Mesothelial cell of epicardium (in vitro differentiated cells): ENCODE measurements at regions not wholly inside any gene's neighbourhood (a gene's known extent, or its start where the extent isn't known, plus 50 kb on each side); places are given as distances from the start of the nearest gene placed in this dataset.
A peak's percentile ranks its signal among the peaks of the same experiment; 100 is the strongest.

Experiments
- DNase-seq, 2 experiments: peaks; one replicate each; pipeline ENCODE4 v3.0.0; 2021; ENCODE audit warnings: low spot score in 2 of 2; ENCODE audit not compliant: unreplicated experiment in 2 of 2
- H3K27ac Mint-ChIP-seq: 2 replicates; pipeline ENCODE4 v1.8.0; 2021; ENCODE audit warnings: mixed read lengths
- H3K27me3 Mint-ChIP-seq: 2 replicates; pipeline ENCODE4 v1.8.0; 2021; ENCODE audit warnings: low read depth, mixed read lengths
- H3K36me3 Mint-ChIP-seq: 2 replicates; pipeline ENCODE4 v1.8.0; 2021; ENCODE audit warnings: mixed read lengths
- H3K4me1 Mint-ChIP-seq: 2 replicates; pipeline ENCODE4 v1.8.0; 2021; ENCODE audit warnings: mixed read lengths
- H3K4me3 Mint-ChIP-seq: 2 replicates; pipeline ENCODE4 v1.8.0; 2021; ENCODE audit warnings: mild to moderate bottlenecking, moderate library complexity, mixed read lengths
- H3K9me3 Mint-ChIP-seq: 2 replicates; pipeline ENCODE4 v1.8.0; 2021; ENCODE audit warnings: mixed read lengths
- TF ChIP-seq, protein P1 (sequence below): fragments of 200-600 bp; sonication (generic); IDR thresholded peaks from one replicate; pipeline ENCODE4 v1.5.0; 2021; ENCODE audit warnings: antibody characterized with exemption; ENCODE audit not compliant: unreplicated experiment

DNA sequence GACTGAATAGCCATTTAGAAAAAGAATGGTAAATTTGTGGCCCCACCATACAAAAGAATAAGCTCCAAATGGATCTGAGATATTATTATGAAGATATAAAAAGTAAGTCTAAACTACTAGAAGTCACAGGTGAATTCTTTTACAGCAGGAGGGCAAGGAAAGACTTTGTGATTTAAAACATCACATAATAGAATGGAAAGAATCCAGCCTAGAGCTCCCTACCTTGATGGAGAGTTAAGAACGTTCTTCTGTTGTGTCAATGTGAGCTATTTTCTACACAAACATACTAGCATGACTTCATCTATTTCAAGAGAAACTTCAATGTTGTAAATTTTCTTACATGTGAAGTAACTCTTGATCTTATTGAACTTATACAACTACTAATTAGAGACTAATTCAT lies 100.0 kb upstream of the NRSN1 start:
- no peak for DNase-seq
- H3K27me3 Mint-ChIP-seq = peaks cover 16% of the 10 kb centered on the region
- peaks cover 27% of the 10 kb centered on the region for H3K9me3 Mint-ChIP-seq
- H3K4me1 Mint-ChIP-seq = no peaks in the 10 kb centered on the region
- TF ChIP-seq, protein P1, sequence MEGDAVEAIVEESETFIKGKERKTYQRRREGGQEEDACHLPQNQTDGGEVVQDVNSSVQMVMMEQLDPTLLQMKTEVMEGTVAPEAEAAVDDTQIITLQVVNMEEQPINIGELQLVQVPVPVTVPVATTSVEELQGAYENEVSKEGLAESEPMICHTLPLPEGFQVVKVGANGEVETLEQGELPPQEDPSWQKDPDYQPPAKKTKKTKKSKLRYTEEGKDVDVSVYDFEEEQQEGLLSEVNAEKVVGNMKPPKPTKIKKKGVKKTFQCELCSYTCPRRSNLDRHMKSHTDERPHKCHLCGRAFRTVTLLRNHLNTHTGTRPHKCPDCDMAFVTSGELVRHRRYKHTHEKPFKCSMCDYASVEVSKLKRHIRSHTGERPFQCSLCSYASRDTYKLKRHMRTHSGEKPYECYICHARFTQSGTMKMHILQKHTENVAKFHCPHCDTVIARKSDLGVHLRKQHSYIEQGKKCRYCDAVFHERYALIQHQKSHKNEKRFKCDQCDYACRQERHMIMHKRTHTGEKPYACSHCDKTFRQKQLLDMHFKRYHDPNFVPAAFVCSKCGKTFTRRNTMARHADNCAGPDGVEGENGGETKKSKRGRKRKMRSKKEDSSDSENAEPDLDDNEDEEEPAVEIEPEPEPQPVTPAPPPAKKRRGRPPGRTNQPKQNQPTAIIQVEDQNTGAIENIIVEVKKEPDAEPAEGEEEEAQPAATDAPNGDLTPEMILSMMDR = no peak
- no peak overlapping the region for H3K27ac Mint-ChIP-seq
- peaks cover 2% of the 10 kb centered on the region for H3K36me3 Mint-ChIP-seq
- H3K4me3 Mint-ChIP-seq = no peak overlapping the region

DNA sequence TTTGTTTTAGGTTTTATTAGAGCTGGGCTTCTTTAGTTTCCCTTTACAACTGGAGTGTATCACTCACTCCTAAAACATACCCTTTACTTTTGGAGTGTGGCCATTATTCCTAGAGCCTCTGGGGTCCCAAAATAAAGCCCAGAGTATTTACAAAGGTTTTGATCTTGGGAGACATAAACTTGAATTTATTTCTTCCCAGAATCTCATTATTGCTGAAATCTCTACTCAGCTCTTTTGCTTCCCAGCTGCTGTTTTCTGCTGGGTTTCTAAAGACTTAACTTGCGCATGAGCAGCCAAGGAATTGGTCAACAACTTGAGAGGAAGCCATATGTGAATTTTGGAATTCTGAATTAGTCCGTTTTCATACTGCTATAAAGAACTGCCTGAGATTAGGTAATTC lies 94.5 kb upstream of the NRSN1 start:
- Mint-ChIP-seq H3K27me3 (no peaks in the 10 kb centered on the region), H3K9me3 (peaks cover 34% of the 10 kb centered on the region), H3K4me1 (peaks cover 11% of the 10 kb centered on the region), H3K36me3 (no peaks in the 10 kb centered on the region), H3K4me3 (no peak overlapping the region), H3K27ac (no peak overlapping the region)
- TF ChIP-seq, protein P1 = no peak
- no peak for DNase-seq

DNA sequence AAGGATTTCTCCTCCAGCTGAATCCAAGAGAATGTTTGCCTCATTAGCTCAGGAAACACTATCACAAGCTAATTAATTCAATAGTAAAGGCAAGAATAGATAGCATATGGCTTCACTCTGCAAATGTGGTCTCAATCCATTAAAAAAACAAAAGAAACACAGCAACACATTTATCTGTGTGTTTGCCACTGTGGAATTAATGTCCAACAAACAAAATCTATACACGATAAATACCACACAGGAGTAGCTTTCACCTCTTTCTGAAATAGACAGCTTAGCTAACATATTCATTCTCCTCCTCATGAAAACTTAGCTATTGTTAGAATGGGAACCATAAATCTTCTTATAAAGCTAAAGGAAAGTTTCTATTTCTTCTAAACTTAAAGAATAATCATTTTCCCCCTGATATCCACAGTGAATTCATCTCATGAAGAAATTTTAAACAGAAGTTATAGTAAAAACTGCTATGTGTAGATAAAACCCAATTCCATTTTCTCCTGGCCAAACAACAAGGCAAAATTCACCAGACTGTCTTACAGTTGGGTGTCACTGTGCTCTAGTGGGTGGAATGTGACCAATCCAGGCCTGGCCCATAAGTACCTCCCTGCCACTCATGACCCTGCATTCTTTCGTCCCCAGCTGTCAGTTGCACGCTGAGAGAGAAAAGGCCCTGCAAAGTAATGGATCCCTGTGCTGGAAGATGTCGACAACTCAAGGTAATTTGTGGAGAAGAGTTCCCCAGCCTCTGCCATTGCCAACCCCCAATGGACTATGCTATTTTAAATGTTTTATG lies 92.9 kb upstream of the NRSN1 start:
- Mint-ChIP-seq H3K27ac (no peak overlapping the region), H3K4me1 (peaks cover 11% of the 10 kb centered on the region), H3K9me3 (peaks cover 41% of the 10 kb centered on the region), H3K36me3 (peaks cover 4% of the 10 kb centered on the region), H3K4me3 (no peak overlapping the region), H3K27me3 (no peaks in the 10 kb centered on the region)
- no peak for DNase-seq
- TF ChIP-seq, protein P1 = no peak

DNA sequence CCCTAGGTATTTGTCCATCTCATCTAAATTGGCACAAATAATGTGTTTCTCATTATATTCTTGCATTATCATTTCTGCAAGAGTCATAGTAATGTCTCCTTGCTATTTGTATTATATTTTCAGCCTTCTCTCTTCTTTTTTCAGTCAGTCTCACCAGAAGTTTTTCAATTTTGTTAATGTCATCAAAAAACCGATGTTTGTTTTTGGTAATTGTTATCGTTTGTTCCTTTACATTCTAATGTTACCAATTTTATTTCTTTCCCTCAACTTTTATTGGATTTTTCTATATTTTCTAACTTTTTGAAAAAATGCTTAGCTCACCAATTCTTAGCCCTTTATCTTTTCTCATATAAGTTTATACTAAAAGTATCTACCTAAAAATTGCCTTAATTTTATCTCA lies 82.2 kb upstream of the NRSN1 start:
- Mint-ChIP-seq H3K4me1 (no peaks in the 10 kb centered on the region), H3K4me3 (no peak overlapping the region), H3K36me3 (peaks cover under 1% of the 10 kb centered on the region), H3K27ac (no peak overlapping the region), H3K27me3 (peaks cover 3% of the 10 kb centered on the region), H3K9me3 (peaks cover 30% of the 10 kb centered on the region)
- TF ChIP-seq, protein P1 = no peak
- DNase-seq = no peak

DNA sequence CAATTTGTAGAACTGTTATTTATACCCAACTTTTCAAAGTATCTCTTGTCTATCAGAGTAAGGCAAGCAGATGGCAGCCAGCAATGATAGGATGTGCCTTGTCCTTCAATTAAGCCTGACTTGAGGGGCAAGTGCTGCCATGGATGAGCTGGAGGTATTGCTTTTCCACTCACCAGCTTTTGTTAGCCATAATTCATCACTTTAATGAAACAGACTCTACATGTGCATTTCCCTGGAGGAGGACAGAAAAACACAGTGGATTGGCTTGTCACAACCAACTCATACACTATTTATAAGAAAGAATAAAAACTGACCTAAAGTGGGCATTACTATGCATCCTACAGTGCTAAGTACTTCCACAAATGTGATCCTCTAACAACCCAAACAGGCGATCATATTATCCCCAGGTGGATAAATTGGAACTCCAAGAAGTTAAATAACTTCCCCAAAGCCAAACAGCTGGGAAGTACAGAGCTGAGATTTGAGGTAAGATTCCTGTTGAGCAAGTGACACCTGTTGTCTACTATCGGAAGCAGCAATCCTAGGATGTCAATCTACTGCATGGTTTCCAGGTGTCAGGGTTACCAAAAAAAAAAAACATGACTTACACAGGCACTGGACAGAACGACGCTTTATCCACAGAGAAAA lies 73.9 kb upstream of the NRSN1 start:
- Mint-ChIP-seq H3K36me3 (no peaks in the 10 kb centered on the region), H3K9me3 (no peaks in the 10 kb centered on the region), H3K27ac (peak overlapping the region; percentile 85), H3K4me1 (peaks cover 28% of the 10 kb centered on the region), H3K27me3 (peaks cover 5% of the 10 kb centered on the region), H3K4me3 (no peak overlapping the region)
- DNase-seq = no peak
- TF ChIP-seq, protein P1 = no peak
